Smooth muscle cell (in vitro differentiated cells): ENCODE measurements at regions not wholly inside any gene's neighbourhood (a gene's known extent, or its start where the extent isn't known, plus 50 kb on each side); places are given as distances from the start of the nearest gene placed in this dataset.
"Not testable (repeated sequence)": the region's sequence is repeated elsewhere in the genome, so short reads cannot be mapped to it uniquely, and the experiment has no call there.

Experiments
- DNase-seq: peaks from one replicate; lab custom pipeline; 2025; ENCODE audit not compliant: unreplicated experiment; lab: John Stamatoyannopoulos, UW
- H2AFZ ChIP-seq: fragments of 200-600 bp; sonication (generic); 2 replicates; pipeline ENCODE4 v1.6.0; 2016; ENCODE audit warnings: antibody characterized with exemption, low read depth, mild to moderate bottlenecking
- H3F3A ChIP-seq: fragments of 200-600 bp; sonication (generic); 2 replicates; pipeline ENCODE4 v1.6.0; 2017; ENCODE audit warnings: antibody characterized with exemption, low read depth
- H3K27ac ChIP-seq: fragments of 200-600 bp; sonication (generic); 2 replicates; pipeline ENCODE4 v1.5.1; 2016; ENCODE audit warnings: low read depth, mild to moderate bottlenecking
- H3K27me3 ChIP-seq: fragments of 200-600 bp; sonication (generic); 2 replicates; pipeline ENCODE4 v1.6.1; 2016; ENCODE audit warnings: low read depth, mild to moderate bottlenecking
- H3K36me3 ChIP-seq: fragments of 200-600 bp; sonication (generic); 2 replicates; pipeline ENCODE4 v1.5.1; 2016; ENCODE audit warnings: low read depth
- H3K4me1 ChIP-seq: fragments of 200-600 bp; sonication (generic); 2 replicates; pipeline ENCODE4 v1.5.1; 2016; ENCODE audit warnings: low read depth
- H3K4me2 ChIP-seq: fragments of 200-600 bp; sonication (generic); 2 replicates; pipeline ENCODE4 v1.6.0; 2016; ENCODE audit warnings: mild to moderate bottlenecking
- H3K4me3 ChIP-seq: fragments of 200-600 bp; sonication (generic); 2 replicates; pipeline ENCODE4 v1.5.1; 2016; ENCODE audit warnings: mild to moderate bottlenecking
- H3K79me2 ChIP-seq: fragments of 200-600 bp; sonication (generic); 2 replicates; pipeline ENCODE4 v1.6.0; 2016; ENCODE audit warnings: low read depth, mild to moderate bottlenecking
- H3K9ac ChIP-seq: fragments of 200-600 bp; sonication (generic); 2 replicates; pipeline ENCODE4 v1.6.0; 2016; ENCODE audit warnings: low read depth
- H3K9me3 ChIP-seq: fragments of 200-600 bp; sonication (generic); replicated peaks from 2 replicates; pipeline ENCODE4 v1.5.1; 2016; ENCODE audit warnings: low read depth
- H4K20me1 ChIP-seq: fragments of 200-600 bp; sonication (generic); 2 replicates; pipeline ENCODE4 v1.6.0; 2016; ENCODE audit warnings: low read depth
- CTCF ChIP-seq: fragments of 200-600 bp; sonication (generic); IDR thresholded peaks from 2 replicates; pipeline ENCODE4 v1.5.1; 2017; ENCODE audit warnings: borderline replicate concordance, mild to moderate bottlenecking, antibody characterized with exemption; ENCODE audit not compliant: insufficient read depth, poor library complexity, severe bottlenecking
- WGBS: methylation state at CpG from one replicate; pipeline ENCODE4 v1.1.7; 2016; ENCODE audit warnings: low lambda C conversion rate; 5-methylcytosine and 5-hydroxymethylcytosine counted together

GRCh38 chr12:34229033-34229432 is 206.7 kb downstream of the ALG10 start:
- H3K27ac ChIP-seq, H3K4me3 ChIP-seq, H3K4me2 ChIP-seq, H3K4me1 ChIP-seq, DNase-seq, H3K36me3 ChIP-seq, H3K9me3 ChIP-seq, H3K9ac ChIP-seq, H2AFZ ChIP-seq, H3K27me3 ChIP-seq, H3K79me2 ChIP-seq, H3F3A ChIP-seq, H4K20me1 ChIP-seq: not testable (repeated sequence)
- 85% methylated on average over 2 of the region's 2 CpGs for WGBS

- H2AFZ ChIP-seq, result no peak overlapping the region
- no peaks in the 10 kb centered on the region for H3K36me3 ChIP-seq
Observed at GRCh38 chr12:34233618-34234017, 211.3 kb downstream of the ALG10 start.

DNA sequence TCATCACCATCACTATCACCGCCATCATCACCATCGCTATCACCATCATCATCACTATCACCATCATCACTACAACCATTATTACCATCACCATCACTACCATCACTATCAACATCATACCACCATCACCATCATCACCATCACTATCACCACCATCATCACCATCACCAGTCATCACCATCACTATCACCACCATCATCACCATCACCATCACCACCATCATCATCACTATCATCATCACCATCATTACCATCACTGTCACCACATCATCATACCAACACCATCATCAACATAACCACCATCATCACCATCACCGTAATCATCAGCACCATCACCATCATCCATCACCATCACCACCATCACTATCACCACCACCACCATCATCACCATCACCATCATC is 213.8 kb downstream of the ALG10 start:
- no peak for TF ChIP-seq CTCF
- H3K27me3 ChIP-seq, result no peaks in the 10 kb centered on the region
- H3K4me1 ChIP-seq, result no peaks in the 10 kb centered on the region
- H2AFZ ChIP-seq, result no peak overlapping the region
- no peak overlapping the region for H3K4me2 ChIP-seq
- H3K9me3 ChIP-seq, result no peaks in the 10 kb centered on the region
- DNase-seq, result no peak
- no peaks in the 10 kb centered on the region for H3K79me2 ChIP-seq
- H3K36me3 ChIP-seq, result no peaks in the 10 kb centered on the region
- H3F3A ChIP-seq, result no peaks in the 10 kb centered on the region
- no peak overlapping the region for H3K27ac ChIP-seq
- 88% methylated on average over 3 of the region's 3 CpGs for WGBS
- H3K9ac ChIP-seq, result no peak overlapping the region
- H3K4me3 ChIP-seq, result no peak overlapping the region
- H4K20me1 ChIP-seq, result no peaks in the 10 kb centered on the region

More at GRCh38 chr12:34233618-34234017, 211.3 kb downstream of the ALG10 start:
- no peak for TF ChIP-seq CTCF
- H3F3A ChIP-seq, result no peaks in the 10 kb centered on the region
- no peaks in the 10 kb centered on the region for H3K27me3 ChIP-seq
- H3K9me3 ChIP-seq, result no peaks in the 10 kb centered on the region
- no peaks in the 10 kb centered on the region for H4K20me1 ChIP-seq
- no peak overlapping the region for H3K4me3 ChIP-seq
- no peaks in the 10 kb centered on the region for H3K79me2 ChIP-seq
- H3K4me2 ChIP-seq, result no peak overlapping the region
- no peak overlapping the region for H3K27ac ChIP-seq
- H3K4me1 ChIP-seq, result no peaks in the 10 kb centered on the region
- H3K9ac ChIP-seq, result no peak overlapping the region
- DNase-seq, result no peak
- 84% methylated on average over 5 of the region's 5 CpGs for WGBS

GRCh38 chr12:34244608-34245007 is 222.3 kb downstream of the ALG10 start:
- Histone ChIP-seq H3K27me3 (no peaks in the 10 kb centered on the region), H4K20me1 (no peaks in the 10 kb centered on the region), H3K4me3 (no peak overlapping the region), H3F3A (no peaks in the 10 kb centered on the region), H2AFZ (no peak overlapping the region), H3K36me3 (no peaks in the 10 kb centered on the region), H3K9ac (no peak overlapping the region), H3K79me2 (no peaks in the 10 kb centered on the region), H3K4me2 (no peak overlapping the region), H3K4me1 (no peaks in the 10 kb centered on the region), H3K27ac (no peak overlapping the region), H3K9me3 (peaks cover 4% of the 10 kb centered on the region)
- no peak for DNase-seq
- WGBS, result 72% methylated on average over 1 of the region's 1 CpG
- no peak for TF ChIP-seq CTCF
